Peyer's patch (tissue), 4 donors: ENCODE measurements at regions not wholly inside any gene's neighbourhood (a gene's known extent, or its start where the extent isn't known, plus 50 kb on each side); places are given as distances from the start of the nearest gene placed in this dataset.

Source experiments
- DNase-seq, 3 donors: peaks; one replicate each; pipeline ENCODE4 v3.0.0-alpha.2; 2017 to 2019
- H3K27ac ChIP-seq, 4 donors: fragments of 200-600 bp; sonication (generic); one replicate each; pipeline ENCODE4 v1.5.1; 2016 to 2019
- H3K27me3 ChIP-seq, 2 donors: fragments of 200-600 bp; sonication (generic); one replicate each; pipeline ENCODE4 v1.5.1; 2019
- H3K36me3 ChIP-seq, 3 donors: fragments of 200-600 bp; sonication (generic); one replicate each; pipeline ENCODE4 v1.5.1; 2016 to 2019
- H3K4me1 ChIP-seq, 4 donors: fragments of 200-600 bp; sonication (generic); one replicate each; pipeline ENCODE4 v1.5.1; 2016 to 2019
- H3K4me3 ChIP-seq, 4 donors: fragments of 200-600 bp; sonication (generic); 1 replicate in 3 of 4; 2 replicates in 1 of 4; pipeline ENCODE4 v1.5.1; 2016 to 2019; ENCODE audit warnings: mild to moderate bottlenecking in 1 of 4
- H3K9me3 ChIP-seq, 4 donors: fragments of 200-600 bp; sonication (generic); one replicate each; pipeline ENCODE4 v1.5.1; 2016 to 2019; ENCODE audit warnings: mild to moderate bottlenecking in 1 of 4
- POLR2A ChIP-seq, 2 donors: fragments of 450-650 bp; IDR thresholded peaks; one replicate each; pipeline ENCODE4 v1.5.1; 2017; ENCODE audit warnings: antibody characterized with exemption in 2 of 2, mild to moderate bottlenecking in 2 of 2, moderate library complexity in 2 of 2
- TF ChIP-seq, protein P1 (sequence below), 6 experiments: fragments of 450-650 bp in 4 of 6; fragments of 200-600 bp in 2 of 6; sonication (generic) in 1 of 6; IDR thresholded peaks; one replicate each; pipeline ENCODE4 v1.5.1; 2017 to 2019; ENCODE audit warnings: antibody characterized with exemption in 6 of 6, mild to moderate bottlenecking in 3 of 6, moderate library complexity in 1 of 6

DNA sequence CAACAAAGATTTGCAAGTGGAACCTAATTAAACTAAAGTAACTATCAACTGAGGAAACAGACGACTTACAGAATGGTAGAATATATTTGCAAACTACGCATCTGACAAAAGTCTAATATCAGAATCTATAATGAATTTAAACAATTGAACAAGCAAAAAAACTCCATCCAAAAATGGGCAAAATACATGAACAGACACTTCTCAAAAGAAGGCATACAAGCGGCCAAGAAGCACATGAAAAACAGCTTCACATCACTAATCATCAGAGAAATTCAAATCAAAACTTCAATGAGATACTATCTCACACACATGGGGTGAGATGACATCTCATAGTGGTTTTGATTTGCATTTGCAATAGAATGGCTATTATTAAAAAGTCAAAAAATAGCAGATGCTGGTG, 128.6 kb downstream of the POLR2M start:
- H3K27ac ChIP-seq, result no peak overlapping the region
- H3K27me3 ChIP-seq, result no peaks in the 10 kb centered on the region
- H3K4me1 ChIP-seq, result no peaks in the 10 kb centered on the region
- TF ChIP-seq POLR2A (IDR thresholded peaks at IDR 0.05), result no peak
- TF ChIP-seq, protein P1, sequence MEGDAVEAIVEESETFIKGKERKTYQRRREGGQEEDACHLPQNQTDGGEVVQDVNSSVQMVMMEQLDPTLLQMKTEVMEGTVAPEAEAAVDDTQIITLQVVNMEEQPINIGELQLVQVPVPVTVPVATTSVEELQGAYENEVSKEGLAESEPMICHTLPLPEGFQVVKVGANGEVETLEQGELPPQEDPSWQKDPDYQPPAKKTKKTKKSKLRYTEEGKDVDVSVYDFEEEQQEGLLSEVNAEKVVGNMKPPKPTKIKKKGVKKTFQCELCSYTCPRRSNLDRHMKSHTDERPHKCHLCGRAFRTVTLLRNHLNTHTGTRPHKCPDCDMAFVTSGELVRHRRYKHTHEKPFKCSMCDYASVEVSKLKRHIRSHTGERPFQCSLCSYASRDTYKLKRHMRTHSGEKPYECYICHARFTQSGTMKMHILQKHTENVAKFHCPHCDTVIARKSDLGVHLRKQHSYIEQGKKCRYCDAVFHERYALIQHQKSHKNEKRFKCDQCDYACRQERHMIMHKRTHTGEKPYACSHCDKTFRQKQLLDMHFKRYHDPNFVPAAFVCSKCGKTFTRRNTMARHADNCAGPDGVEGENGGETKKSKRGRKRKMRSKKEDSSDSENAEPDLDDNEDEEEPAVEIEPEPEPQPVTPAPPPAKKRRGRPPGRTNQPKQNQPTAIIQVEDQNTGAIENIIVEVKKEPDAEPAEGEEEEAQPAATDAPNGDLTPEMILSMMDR (IDR thresholded peaks at IDR 0.05), result no peak
- H3K9me3 ChIP-seq, result no peaks in the 10 kb centered on the region
- no peak overlapping the region for H3K4me3 ChIP-seq
- no peaks in the 10 kb centered on the region for H3K36me3 ChIP-seq
- no peak for DNase-seq

DNA sequence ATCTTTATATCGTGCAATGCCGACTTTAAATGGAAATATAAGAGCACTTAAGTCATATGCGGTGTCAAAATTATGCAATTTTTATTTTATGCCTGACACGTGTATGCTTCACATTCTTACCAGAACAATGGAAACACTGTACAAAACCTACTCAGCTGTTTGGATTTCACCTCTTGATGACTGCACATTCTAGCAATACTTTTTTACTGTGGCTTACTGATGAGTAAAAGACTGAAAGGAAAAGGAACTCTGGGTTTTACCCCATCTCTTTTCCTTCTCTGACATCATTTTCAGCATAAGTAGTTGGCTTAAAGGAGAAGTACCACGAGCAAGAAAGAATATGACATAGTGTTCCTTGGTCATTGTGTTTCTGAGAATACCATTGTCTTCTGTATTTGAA, 142.8 kb downstream of the POLR2M start:
- no peak for DNase-seq
- Histone ChIP-seq H3K4me1 (no peaks in the 10 kb centered on the region), H3K4me3 (no peak overlapping the region), H3K27me3 (no peaks in the 10 kb centered on the region), H3K9me3 (no peaks in the 10 kb centered on the region), H3K27ac (no peak overlapping the region), H3K36me3 (no peaks in the 10 kb centered on the region)
- TF ChIP-seq, protein P1 (IDR thresholded peaks at IDR 0.05), result no peak
- TF ChIP-seq POLR2A (IDR thresholded peaks at IDR 0.05), result no peak

DNA sequence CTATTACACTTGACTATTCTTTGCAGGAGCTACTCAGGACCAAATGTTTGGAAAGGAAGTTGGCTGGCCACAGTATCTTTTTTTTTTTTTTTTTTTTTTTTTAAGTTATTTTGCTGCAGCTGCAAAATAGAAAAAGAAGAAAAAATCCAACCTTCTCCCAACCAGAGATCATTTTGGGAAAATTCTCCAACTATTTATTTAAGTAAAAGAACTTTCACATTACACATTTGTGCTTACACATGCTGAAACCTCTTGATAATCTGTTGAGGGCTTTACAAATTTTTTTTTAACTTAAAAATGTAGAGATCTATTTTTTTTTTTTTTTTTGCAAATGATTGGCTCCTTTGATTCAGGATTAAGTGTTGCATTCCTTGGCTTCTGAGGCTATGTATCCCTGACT, 148.0 kb downstream of the POLR2M start:
- H3K4me3 ChIP-seq, result no peak overlapping the region
- H3K9me3 ChIP-seq, result no peaks in the 10 kb centered on the region
- H3K36me3 ChIP-seq, result no peaks in the 10 kb centered on the region
- no peak for DNase-seq
- no peaks in the 10 kb centered on the region for H3K4me1 ChIP-seq
- no peaks in the 10 kb centered on the region for H3K27me3 ChIP-seq
- H3K27ac ChIP-seq, result no peak overlapping the region
- TF ChIP-seq, protein P1 (IDR thresholded peaks at IDR 0.05), result no peak
- TF ChIP-seq POLR2A (IDR thresholded peaks at IDR 0.05), result no peak

DNA sequence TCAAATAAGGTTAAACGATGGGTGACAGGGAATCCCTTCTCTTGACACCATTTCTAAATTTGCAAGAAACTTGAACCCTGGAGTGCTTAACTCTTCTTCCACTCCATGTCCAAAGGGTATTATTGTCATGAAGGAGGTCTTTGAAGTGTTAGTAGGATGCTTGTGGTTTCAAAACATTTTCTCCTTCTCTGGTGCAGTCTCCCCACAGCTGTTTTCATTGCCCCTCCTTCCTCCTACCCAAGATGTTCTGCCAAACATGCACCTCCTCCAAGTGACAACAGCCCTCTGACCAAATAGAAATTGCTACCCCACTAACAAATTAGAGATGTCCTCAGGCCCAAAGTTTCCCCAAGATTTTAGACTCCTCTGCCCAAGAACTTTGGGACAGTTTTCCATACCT, 151.4 kb downstream of the POLR2M start:
- H3K9me3 ChIP-seq, result no peaks in the 10 kb centered on the region
- no peak overlapping the region for H3K4me3 ChIP-seq
- H3K4me1 ChIP-seq, result no peaks in the 10 kb centered on the region
- no peak overlapping the region for H3K27ac ChIP-seq
- no peak for DNase-seq
- no peaks in the 10 kb centered on the region for H3K27me3 ChIP-seq
- H3K36me3 ChIP-seq, result no peaks in the 10 kb centered on the region
- TF ChIP-seq, protein P1 (IDR thresholded peaks at IDR 0.05), result no peak

DNA sequence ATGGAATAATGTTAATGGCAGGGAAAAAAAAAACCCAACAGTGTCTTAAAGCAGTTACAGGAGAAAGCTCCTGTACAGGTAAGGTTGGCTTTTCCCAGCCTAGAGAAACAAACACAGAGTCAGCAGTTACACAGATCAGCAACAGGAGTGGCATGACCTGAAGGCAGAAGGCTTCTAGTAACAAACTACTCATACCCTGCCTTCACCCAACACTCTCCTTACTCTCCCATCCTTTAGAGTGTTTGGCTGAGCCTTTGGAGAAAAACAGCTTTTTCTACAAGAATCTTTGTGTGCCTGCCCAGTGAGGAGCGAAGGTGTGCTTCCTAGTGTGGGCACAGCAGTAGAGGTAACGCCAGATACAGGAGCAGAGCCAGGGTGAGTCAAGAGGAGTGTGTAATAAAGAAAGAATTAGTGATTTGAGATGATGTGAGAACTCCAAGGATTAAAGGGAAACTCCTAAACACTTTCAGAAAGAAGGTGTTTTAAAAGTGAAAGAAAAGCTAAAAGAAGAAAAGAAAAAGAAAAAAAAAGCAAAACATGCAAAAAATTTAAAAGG, 152.7 kb downstream of the POLR2M start:
- no peaks in the 10 kb centered on the region for H3K9me3 ChIP-seq
- no peak for DNase-seq
- no peaks in the 10 kb centered on the region for H3K36me3 ChIP-seq
- H3K4me3 ChIP-seq, result no peak overlapping the region
- no peaks in the 10 kb centered on the region for H3K4me1 ChIP-seq
- no peak overlapping the region for H3K27ac ChIP-seq
- H3K27me3 ChIP-seq, result no peaks in the 10 kb centered on the region
- TF ChIP-seq POLR2A (IDR thresholded peaks at IDR 0.05), result no peak
- TF ChIP-seq, protein P1 (IDR thresholded peaks at IDR 0.05), result no peak
